ENCODE measurements at regions not wholly inside any gene's neighbourhood (a gene's known extent, or its start where the extent isn't known, plus 50 kb on each side); places are given as distances from the start of the nearest gene placed in this dataset.

DNA sequence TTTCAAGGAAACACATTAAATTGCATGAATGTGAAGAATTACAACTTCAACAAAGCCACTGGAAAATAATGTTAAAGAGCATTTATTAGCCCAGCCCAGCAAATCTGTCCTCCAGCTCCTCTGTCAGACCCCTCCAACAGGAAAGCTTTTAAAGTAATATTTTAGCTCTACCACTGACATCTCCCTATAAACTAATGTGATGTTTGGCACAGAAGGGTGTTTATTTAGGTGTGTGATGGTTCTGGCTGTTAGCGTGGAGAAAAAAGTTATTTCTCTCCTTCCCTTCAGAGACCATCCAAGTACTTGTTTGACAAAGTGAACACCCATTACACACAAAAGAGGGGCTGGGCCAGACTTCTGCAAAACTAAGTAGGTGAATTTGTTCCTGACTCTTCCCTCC is 111.9 kb upstream of the TARS1 start:
- TF ChIP-seq, protein P1, sequence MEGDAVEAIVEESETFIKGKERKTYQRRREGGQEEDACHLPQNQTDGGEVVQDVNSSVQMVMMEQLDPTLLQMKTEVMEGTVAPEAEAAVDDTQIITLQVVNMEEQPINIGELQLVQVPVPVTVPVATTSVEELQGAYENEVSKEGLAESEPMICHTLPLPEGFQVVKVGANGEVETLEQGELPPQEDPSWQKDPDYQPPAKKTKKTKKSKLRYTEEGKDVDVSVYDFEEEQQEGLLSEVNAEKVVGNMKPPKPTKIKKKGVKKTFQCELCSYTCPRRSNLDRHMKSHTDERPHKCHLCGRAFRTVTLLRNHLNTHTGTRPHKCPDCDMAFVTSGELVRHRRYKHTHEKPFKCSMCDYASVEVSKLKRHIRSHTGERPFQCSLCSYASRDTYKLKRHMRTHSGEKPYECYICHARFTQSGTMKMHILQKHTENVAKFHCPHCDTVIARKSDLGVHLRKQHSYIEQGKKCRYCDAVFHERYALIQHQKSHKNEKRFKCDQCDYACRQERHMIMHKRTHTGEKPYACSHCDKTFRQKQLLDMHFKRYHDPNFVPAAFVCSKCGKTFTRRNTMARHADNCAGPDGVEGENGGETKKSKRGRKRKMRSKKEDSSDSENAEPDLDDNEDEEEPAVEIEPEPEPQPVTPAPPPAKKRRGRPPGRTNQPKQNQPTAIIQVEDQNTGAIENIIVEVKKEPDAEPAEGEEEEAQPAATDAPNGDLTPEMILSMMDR (IDR thresholded peaks at IDR 0.05; ENCODE audit: low read length): no peak
- no peak for TF ChIP-seq EZH2 (optimal IDR thresholded peaks at IDR 0.05; ENCODE audit: low read depth, low read length)
